HG03571 (cell line): ENCODE measurements at regions not wholly inside any gene's neighbourhood (a gene's known extent, or its start where the extent isn't known, plus 50 kb on each side); places are given as distances from the start of the nearest gene placed in this dataset.
"Not testable (repeated sequence)": the region's sequence is repeated elsewhere in the genome, so short reads cannot be mapped to it uniquely, and the experiment has no call there.

Source experiments
- ATAC-seq: cut with Tn5 transposase; IDR thresholded peaks from one replicate; pipeline ENCODE4 v1.9.1; 2021; ENCODE audit not compliant: unreplicated experiment

- ATAC-seq: no peak
These were observed 188.4 kb downstream of the RRAGC start for GRCh38 chr1:38671221-38671620.

DNA sequence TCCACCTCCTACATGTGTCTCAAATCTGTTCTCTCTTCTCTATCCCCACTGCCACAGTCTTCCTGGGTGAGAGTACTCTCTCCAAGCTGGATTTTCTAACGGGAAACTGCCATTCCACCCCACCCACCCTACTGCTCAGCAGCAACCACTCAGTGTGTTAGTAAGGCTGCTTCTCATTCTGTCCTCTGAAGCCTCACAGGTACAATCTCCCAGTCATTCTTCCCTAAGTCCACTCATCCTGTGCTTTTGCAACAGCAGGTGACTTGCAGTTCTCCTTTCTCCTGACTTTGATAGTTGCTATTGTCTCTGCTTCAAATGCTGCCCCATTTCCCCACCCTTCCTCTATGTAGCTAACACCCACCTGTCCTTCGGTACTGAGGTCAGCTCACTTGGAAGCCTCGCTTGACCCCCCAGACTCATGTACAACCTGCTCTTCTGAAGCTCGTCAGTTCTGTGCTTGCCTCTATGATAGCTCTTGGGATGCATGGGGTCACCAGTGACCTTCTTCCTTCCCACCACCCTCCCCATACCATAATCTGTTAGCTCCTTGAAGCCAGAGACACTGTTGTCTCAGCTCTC, 188.9 kb downstream of the RRAGC start:
- no peak for ATAC-seq

- no peak for ATAC-seq
These were observed 191.9 kb downstream of the RRAGC start for GRCh38 chr1:38667626-38668025.

DNA sequence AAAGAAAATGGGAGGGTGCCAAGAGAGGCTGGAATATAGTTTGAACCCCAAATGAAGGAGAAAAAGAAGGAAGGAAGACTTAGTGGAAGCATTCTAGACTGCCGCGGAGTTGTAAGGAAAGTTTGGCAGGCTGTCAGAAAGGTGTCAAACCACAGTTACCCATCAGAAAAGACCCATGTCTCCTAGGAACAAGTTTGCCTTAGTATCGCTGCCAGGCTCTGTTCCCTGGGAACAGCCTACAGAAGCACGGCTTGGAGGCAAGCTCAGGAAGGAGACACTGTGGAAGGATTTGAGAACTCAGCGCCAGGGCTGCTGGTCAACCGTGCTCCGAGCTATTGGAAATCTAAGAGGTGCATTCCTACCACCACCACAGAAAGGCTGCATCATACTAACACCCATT, 197.4 kb downstream of the RRAGC start:
- ATAC-seq: no peak

- no peak for ATAC-seq
These were observed 200.7 kb downstream of the RRAGC start for GRCh38 chr1:38658883-38659282.

- ATAC-seq: no peak
These were observed 201.7 kb downstream of the RRAGC start for GRCh38 chr1:38657873-38658272.

DNA sequence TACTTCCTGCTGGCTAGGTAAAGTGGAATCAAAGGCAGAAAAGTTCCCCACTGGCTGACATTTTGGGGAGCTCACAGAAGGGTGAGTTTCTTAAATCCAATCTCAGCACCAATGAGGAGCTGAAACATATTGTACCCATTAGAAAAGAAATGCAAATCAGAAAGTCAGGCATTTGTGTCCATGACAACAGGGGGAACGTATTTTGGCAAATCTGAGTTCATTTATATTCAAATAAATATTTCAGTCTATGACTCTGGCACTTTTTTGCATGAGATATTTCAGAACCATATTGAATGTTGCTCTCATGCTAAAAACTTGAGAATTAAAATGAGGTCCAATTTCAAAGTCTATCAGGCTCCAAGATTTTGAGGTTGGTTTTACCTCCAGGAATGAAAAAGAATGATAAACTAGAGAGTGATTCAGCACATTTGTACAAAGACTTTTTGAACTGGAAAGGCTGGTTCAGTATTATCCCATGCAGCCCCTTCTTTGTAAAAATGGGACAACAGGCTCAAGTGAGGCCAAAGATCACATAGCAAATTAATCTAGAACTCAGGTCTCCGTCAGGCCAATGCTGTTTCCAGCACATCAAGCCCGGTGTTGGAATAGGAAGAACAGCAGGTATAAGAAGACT, 202.2 kb downstream of the RRAGC start:
- no peak for ATAC-seq

- no peak for ATAC-seq
These were observed 202.8 kb downstream of the RRAGC start for GRCh38 chr1:38656726-38657125.

DNA sequence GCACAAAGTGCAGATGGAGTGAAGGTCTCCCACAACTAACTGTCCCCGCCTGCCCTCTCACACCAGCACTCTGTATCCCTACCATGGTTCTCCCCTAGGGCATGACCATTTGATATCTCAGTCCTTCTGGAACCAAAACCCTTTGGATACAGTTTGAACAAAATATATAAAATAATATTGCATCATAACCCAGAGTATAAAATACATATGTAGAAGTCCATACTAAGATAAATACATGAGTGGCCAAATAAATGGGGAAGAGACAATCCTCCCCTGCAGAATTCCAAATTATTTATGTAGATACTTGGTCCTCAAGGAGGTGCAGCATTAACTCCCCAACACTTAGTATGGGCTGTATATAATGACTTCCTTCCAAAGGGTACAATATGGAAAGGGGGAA, 207.4 kb downstream of the RRAGC start:
- ATAC-seq: no peak

DNA sequence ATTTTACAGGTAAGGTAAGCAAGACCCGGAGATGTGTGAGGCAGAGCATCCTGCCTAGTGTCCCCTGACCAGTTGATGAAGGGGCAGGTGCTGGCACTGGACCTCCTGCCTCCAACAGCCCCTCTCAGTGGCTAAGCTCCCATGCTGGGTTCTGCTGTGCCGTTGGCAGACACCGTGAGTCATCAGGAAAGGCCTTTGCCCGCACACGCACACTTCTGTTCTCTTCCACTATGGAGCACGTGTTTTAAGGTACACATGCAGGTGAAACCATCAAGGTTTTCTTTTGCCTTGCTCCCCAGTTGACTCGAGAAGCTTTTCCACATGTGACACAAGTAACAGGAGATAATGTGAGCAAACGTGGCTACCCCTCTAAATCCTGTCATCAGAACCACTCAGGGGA, 207.9 kb downstream of the RRAGC start:
- ATAC-seq: no peak

DNA sequence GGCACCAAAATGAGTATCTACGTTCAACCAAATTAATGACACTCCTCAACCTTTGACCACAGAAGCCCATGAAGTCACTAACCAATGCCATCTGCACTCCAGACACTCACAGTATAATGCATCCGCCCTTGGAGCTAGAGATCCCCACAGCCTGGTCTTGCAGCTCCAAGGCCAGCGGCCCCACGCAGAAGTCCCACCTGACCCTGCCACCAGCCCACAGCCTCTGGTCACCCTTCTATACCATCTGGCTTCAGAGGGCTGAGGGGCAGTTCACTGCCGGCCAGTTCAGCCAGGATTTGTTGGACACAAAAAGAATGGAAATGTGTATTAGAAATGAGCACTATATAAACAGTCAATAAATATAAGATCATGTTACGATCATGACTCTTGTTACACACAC, 211.2 kb downstream of the RRAGC start:
- ATAC-seq: no peak

DNA sequence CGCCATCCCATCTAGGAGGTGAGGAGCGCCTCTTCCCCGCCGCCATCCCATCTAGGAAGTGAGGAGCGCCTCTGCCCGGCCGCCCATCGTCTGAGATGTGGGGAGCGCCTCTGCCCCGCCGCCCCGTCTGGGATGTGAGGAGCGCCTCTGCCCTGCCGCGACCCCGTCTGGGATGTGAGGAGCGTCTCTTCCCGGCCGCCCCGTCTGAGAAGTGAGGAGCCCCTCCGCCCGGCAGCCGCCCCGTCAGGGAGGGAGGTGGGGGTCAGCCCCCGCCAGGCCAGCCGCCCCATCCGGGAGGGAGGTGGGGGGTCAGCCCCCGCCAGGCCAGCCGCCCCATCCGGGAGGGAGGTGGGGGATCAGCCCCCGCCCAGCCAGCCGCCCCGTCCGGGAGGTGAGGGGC, 212.2 kb downstream of the RRAGC start:
- ATAC-seq: not testable (repeated sequence)

DNA sequence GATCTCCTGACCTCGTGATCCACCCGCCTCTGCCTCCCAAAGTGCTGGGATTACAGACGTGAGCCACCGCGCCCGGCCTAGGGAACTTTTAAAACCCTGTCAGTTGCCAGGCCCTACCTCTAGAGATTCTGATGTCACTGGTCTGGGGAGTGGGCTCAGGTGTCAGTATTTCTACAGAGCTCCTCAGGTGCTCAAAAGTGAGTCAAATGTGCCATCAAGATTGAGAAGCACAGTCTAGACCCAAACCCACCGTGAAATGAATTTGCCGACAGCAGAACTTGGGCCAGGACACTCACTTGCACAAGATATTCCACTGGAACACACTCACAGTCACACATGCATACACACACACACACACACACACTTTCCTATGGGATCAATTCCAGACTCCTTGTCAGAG, 215.5 kb downstream of the RRAGC start:
- ATAC-seq: no peak

DNA sequence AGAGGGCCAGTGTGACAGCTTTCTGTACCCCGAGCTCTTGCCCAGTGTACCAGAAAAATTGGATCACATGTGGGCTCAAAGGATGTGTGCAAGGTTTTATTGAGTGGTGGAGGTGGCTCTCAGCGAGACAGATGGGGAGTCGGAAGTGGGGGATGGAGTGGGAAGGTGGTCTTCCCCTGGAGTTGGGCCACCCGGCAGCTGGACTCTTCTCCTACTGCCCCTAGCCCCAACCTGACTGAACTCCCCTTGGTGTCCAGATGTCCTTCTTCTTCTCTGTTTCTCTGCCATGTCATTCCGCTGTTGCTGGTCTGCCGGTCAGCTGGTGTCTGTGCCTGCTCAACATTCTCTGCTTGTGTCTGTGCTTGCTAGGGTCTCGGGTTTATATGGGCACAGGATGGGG, 217.9 kb downstream of the RRAGC start:
- no peak for ATAC-seq

DNA sequence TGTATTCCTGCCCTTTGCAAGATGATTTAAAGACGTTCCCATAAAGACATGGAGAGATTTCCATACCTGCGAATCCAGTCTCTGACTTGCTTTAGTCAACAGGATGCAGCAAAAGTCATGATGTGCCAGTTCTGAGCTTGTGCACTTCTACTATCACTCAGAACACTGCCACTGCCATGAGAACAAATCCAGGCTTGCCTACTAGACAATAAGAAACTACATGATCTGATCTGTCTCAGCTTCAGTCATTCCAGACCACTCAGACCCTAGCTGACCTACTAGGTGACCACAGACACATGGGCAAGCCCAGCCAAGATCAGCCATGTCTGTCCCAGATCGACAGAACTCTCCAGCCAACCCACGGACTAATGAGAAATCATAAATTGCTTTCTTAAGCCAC, 219.2 kb downstream of the RRAGC start:
- no peak for ATAC-seq

DNA sequence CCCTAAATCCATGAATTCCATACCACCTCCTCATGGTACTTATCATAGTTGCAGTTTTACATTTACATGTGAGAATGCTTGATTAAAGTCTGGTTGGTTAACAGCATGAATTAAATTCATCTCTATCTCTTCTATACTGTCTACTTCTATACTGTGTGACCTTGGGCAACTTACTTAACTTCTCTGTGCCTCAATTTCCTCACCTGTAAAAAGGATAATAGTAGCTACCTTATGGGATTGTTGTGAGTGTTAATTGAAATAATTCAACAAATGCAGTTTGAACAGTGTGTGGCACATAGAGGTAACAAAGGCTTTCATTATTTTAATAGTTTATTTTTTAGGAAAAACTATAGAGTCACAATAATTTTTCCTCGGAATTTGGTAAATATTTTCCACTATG, 231.3 kb downstream of the RRAGC start:
- no peak for ATAC-seq

- no peak for ATAC-seq
These were observed 233.6 kb downstream of the RRAGC start for GRCh38 chr1:38625939-38626338.

DNA sequence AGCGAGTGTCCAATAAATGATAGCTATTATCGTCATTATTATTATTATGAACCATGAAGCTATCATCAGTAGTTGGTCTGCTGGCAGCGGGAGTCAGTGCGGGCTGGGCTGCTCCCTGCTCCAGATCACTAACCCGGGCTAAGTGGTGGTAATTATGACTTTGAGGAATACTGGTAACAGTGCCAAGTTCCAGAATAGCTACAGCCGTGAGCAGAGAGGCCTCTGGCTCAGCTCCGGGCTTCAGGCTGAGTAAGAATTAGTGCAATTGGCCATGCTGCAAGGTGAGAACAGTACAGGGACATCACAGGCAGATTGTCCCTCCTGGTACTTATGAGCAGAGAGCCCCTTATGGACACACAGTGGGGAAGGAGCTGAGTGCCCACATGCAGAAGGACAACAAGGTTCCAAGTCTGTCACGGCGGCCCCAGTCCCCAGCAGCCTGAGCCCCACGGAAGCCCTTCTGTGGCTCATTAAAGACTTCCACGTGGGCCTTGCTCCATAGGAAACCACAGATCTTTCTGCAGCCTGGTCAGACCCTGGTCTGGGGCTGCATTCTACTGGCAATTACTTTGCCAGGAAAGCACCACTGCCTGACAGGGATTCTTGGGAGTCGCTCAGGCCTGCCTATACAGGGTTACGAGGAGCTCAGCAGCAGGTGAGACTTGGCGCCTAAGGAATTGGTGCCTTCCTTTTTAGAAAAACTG, 235.1 kb downstream of the RRAGC start:
- no peak for ATAC-seq

DNA sequence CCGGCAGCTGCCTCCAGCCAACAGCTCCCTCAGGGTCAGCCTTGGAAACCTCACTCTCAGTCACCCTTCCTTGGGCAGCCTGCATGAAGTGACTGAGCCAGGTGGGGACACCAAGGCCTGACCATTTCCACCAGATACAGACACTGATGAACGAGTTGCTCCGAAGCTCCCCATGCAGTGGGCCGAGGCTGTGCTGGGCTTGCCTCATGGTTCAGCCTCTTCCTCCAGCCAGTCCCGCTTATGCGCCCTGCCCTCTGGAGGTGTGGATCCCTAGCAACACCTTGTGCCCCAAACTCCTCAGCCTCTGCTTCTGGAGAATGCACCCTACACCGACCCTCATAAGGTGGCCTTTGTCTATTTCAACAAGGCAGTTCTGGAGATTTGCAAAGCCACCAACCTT, 236.0 kb downstream of the RRAGC start:
- no peak for ATAC-seq

GRCh38 chr1:38622197-38622596, 237.4 kb downstream of the RRAGC start:
- ATAC-seq: no peak

- no peak for ATAC-seq
These were observed 242.7 kb downstream of the RRAGC start for GRCh38 chr1:38616846-38617245.

DNA sequence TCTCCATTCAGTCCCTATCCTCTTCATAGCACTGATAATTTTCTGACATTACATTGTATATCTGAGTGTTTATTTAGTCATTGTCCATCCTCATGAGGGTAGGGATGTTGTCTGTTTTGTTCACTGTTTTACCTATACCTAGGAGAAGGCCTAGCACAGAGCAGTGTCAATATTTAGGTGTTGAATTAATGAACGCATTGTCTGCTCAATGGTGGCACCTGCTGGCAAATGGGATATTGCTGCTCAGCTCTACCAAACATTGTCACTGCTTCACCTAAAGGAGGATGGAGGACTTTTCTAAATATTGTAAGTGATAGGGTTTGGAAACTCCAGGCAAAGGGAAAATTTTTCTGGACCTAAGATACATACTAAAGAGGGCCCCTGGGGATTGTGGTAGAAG, 243.9 kb downstream of the RRAGC start:
- ATAC-seq: no peak

DNA sequence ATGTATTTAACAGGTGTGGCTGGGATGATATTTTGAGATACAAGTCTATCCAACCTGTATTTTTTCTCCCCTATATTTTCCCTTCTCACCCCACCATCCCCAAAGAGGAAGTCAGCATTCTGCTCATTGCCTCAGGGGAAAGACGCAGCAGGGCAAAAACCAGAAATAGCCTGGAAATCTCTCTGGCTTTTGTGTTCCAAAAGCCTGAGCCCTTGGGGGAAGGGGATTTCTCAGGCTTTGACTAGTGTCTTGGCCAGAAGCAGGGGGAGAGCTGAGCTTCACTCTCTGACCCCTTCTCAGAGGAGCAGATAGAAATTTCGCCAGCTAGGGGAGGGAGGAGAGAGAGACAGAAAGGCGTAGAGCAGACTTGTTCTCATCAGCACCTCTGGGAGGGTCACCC, 244.7 kb downstream of the RRAGC start:
- ATAC-seq: no peak
